IMR-90 (cell line): ENCODE measurements at regions not wholly inside any gene's neighbourhood (a gene's known extent, or its start where the extent isn't known, plus 50 kb on each side); places are given as distances from the start of the nearest gene placed in this dataset.

Experiments used
- CTCF ChIP-seq: conservative IDR thresholded peaks from 2 replicates; pipeline ENCODE4 v1.5.1; 2012; ENCODE audit warnings: mild to moderate bottlenecking, low read depth, low read length, improper control_type of control experiment
- MXI1 ChIP-seq: IDR thresholded peaks from 2 replicates; pipeline ENCODE4 v1.6.1; 2012; ENCODE audit warnings: low read depth, mild to moderate bottlenecking, low read length, moderate library complexity, borderline replicate concordance
- POLR2A ChIP-seq: IDR thresholded peaks from 2 replicates; pipeline ENCODE4 v1.6.1; 2012; ENCODE audit warnings: mild to moderate bottlenecking, low read depth, low read length
- RAD21 ChIP-seq: IDR thresholded peaks from 2 replicates; pipeline ENCODE4 v1.6.1; 2012; ENCODE audit warnings: low read length, improper control_type of control experiment
- TF ChIP-seq, protein P1 (sequence below): fragments of 150-350 bp; IDR thresholded peaks from 2 replicates; pipeline ENCODE4 v1.6.1; 2017; ENCODE audit warnings: mild to moderate bottlenecking, antibody characterized with exemption, low read length, low read depth

DNA sequence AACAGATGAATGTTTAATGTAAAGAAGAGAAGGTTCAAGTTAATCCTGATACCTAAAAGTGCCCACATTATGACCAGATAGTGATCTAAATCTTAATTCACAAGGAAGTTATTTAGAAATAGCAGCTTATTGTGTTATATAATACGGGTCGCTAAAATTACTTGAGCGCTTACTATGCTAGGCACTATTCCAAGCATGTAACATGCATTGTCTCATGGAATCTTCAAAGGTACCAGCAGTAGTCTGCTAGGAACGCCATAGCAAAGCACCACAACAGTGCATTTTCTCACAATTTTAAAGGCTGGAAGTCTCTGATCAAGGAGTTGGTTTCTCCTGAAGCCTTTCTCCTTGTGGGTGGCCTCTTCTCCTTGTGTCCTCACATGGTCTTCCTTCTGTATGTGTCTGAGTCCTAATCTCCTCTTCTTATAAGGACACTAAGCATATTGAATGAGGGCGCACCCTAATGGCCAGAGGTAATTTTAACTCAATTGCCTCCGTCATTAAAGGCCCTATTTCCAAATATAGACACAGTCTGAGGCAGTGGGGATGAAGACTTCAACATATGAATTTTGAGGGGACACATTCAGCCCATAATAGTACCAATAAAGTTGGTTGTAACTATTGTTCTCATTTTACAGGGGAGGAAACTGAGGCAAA, 118.4 kb downstream of the LRRC30 start:
- TF ChIP-seq CTCF (no peak), RAD21 (no peak), POLR2A (no peak), MXI1 (no peak)
- TF ChIP-seq, protein P1, sequence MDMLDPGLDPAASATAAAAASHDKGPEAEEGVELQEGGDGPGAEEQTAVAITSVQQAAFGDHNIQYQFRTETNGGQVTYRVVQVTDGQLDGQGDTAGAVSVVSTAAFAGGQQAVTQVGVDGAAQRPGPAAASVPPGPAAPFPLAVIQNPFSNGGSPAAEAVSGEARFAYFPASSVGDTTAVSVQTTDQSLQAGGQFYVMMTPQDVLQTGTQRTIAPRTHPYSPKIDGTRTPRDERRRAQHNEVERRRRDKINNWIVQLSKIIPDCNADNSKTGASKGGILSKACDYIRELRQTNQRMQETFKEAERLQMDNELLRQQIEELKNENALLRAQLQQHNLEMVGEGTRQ = no peak
